GM21526 (cell line): ENCODE measurements at regions not wholly inside any gene's neighbourhood (a gene's known extent, or its start where the extent isn't known, plus 50 kb on each side); places are given as distances from the start of the nearest gene placed in this dataset.
"Not testable (repeated sequence)": the region's sequence is repeated elsewhere in the genome, so short reads cannot be mapped to it uniquely, and the experiment has no call there.

ENCODE experiments used
- ATAC-seq: cut with Tn5 transposase; IDR thresholded peaks from one replicate; pipeline ENCODE4 v1.9.1; 2021; ENCODE audit warnings: moderate library complexity; ENCODE audit not compliant: unreplicated experiment, low FRiP score

- no peak for ATAC-seq
Observed at GRCh38 chr17:14585099-14585498, 284.2 kb downstream of the HS3ST3B1 start.

- ATAC-seq, result no peak
Observed at GRCh38 chr17:14582996-14583395, 282.1 kb downstream of the HS3ST3B1 start.

GRCh38 chr17:14581186-14581830 is 280.4 kb downstream of the HS3ST3B1 start:
- no peak for ATAC-seq

GRCh38 chr17:14580499-14580898 is 279.6 kb downstream of the HS3ST3B1 start:
- no peak for ATAC-seq

- ATAC-seq, result no peak
Observed at GRCh38 chr17:14579716-14580115, 278.8 kb downstream of the HS3ST3B1 start.

GRCh38 chr17:14575471-14575953 is 274.6 kb downstream of the HS3ST3B1 start:
- no peak for ATAC-seq

GRCh38 chr17:14560325-14560724 is 259.4 kb downstream of the HS3ST3B1 start:
- ATAC-seq, result not testable (repeated sequence)

- no peak for ATAC-seq
Observed at GRCh38 chr17:14559264-14560119, 258.6 kb downstream of the HS3ST3B1 start.

GRCh38 chr17:14557480-14557879 is 256.6 kb downstream of the HS3ST3B1 start:
- ATAC-seq, result no peak

- ATAC-seq, result no peak
Observed at GRCh38 chr17:14553847-14554246, 253.0 kb downstream of the HS3ST3B1 start.

- ATAC-seq, result no peak
Observed at GRCh38 chr17:14552306-14552705, 251.4 kb downstream of the HS3ST3B1 start.

- no peak for ATAC-seq
Observed at GRCh38 chr17:14547556-14547955, 246.7 kb downstream of the HS3ST3B1 start.

- no peak for ATAC-seq
Observed at GRCh38 chr17:14547016-14547415, 246.1 kb downstream of the HS3ST3B1 start.

- no peak for ATAC-seq
Observed at GRCh38 chr17:14545156-14545906, 244.4 kb downstream of the HS3ST3B1 start.

GRCh38 chr17:14541714-14542113 is 240.8 kb downstream of the HS3ST3B1 start:
- no peak for ATAC-seq

- no peak for ATAC-seq
Observed at GRCh38 chr17:14539801-14540200, 238.9 kb downstream of the HS3ST3B1 start.

- ATAC-seq, result not testable (repeated sequence)
Observed at GRCh38 chr17:14532242-14532641, 231.4 kb downstream of the HS3ST3B1 start.

GRCh38 chr17:14525551-14526455 is 224.9 kb downstream of the HS3ST3B1 start:
- no peak for ATAC-seq

GRCh38 chr17:14522795-14523387 is 222.0 kb downstream of the HS3ST3B1 start:
- no peak for ATAC-seq

GRCh38 chr17:14518919-14519318 is 218.0 kb downstream of the HS3ST3B1 start:
- not testable (repeated sequence) for ATAC-seq
